Renal cortex interstitium (tissue), 11 donors: ENCODE measurements at regions not wholly inside any gene's neighbourhood (a gene's known extent, or its start where the extent isn't known, plus 50 kb on each side); places are given as distances from the start of the nearest gene placed in this dataset.
A peak's percentile ranks its signal among the peaks of the same experiment; 100 is the strongest.

Source experiments
- DNase-seq, 11 donors: peaks; one replicate each; pipeline ENCODE4 v3.0.0-alpha.2; 2013; ENCODE audit warnings: low read depth in 9 of 11, low spot score in 4 of 11; ENCODE audit errors: extremely low read depth in 1 of 11

GRCh38 chr12:24175929-24176328 is 226.5 kb upstream of the SOX5 start:
- no peak for DNase-seq

GRCh38 chr12:24175284-24175683 is 225.8 kb upstream of the SOX5 start:
- no peak for DNase-seq

- peak in 2 of 11 donors; percentile 19 to 26 for DNase-seq
Measured at GRCh38 chr12:24173067-24173466, 223.6 kb upstream of the SOX5 start.

GRCh38 chr12:24172773-24173066 is 223.2 kb upstream of the SOX5 start:
- DNase-seq, result no peak

- no peak for DNase-seq
Measured at GRCh38 chr12:24172031-24172772, 222.7 kb upstream of the SOX5 start.

GRCh38 chr12:24155042-24155441 is 205.6 kb upstream of the SOX5 start:
- DNase-seq, result no peak

- DNase-seq, result no peak
Measured at GRCh38 chr12:24153079-24153478, 203.6 kb upstream of the SOX5 start.

- no peak for DNase-seq
Measured at GRCh38 chr12:24152270-24152669, 202.8 kb upstream of the SOX5 start.

GRCh38 chr12:24143928-24144327 is 194.5 kb upstream of the SOX5 start:
- DNase-seq, result no peak

DNA sequence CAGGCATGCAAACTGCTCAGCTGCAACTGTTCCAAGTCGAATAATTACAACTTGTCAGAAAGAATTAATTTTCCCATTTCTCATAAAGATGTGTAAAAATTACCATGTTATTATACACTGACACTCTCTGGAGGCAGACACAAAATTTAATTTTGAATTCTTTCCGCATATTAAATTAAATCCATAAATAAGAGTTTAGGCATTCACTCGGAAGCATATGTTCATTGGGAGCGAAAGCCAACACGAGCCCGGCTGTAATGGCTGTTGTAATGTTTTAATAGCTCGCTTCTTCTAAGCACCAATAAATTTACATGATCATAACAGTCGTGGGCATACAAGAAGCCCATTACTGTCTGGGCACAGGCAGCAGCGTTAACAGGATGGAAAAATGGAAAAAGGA is 189.6 kb upstream of the SOX5 start:
- no peak for DNase-seq

DNA sequence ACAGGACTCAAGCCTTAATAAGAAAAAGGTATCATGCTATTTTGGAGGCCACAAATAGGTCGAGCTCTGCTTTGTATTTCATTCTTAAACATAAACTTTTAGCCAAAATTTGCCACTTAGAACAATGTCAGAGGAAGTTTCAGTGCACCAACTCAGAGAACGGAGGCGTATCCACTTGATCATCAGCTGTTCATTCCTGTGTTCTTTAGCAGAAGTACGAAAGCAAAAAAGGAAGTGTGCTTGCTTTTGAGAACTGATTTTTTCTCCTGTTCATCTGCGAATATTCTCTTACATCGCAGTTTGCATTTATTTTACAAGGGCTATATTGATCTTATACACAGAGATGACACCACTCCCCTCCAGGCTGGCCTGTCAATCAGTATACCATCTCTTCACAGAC is 188.6 kb upstream of the SOX5 start:
- DNase-seq, result no peak

DNA sequence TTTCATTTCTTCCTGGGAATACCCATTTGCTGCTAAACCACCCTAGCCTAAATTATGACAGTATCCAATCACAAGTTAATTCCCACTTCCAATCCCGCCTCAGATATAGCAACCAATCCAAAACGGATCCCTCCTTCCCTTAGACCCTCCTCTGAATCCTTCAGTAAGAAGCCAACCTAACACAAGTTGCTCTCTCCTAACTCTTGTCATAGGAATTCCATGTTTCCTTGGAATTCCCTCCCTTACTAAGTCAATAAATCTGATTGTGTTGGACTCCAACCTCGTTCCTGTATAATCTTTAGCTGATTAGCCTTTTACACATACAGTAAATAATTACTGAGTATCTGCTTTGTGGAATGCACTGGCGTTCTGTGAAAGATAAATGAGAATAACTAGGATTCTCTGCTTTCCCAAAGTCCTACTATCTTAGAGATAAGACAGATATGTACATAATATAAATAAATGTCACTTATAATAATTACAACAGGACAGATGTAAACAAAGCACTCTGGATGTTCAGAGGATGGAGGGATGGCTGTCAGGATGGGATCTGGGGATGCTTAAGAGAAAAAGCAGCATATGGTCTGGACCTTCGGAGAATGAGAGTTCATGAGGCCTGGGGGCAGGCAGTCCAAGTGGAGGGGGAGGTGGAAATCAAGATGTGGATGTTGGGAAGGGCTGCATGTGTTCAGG is 185.8 kb upstream of the SOX5 start:
- DNase-seq, result peak in 2 of 11 donors; percentile 13 to 14

DNA sequence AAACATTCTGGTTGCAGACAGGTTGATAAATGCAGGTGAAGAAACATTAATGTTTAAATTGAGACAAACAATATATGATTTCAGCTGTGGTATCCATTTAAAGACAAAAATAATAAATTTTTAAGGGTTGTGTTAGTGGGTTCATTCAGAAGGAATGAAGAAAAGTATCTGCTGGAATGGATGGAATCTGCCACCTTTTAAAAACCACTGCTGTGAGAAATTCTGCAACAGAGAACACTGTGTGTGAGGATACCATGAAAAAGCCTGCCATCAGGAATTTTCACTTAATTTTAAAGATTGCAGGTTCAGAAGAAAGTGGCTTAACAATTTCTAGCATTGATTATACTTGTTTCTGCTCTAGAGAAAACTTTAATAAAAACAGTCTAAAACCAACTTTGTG is 184.6 kb upstream of the SOX5 start:
- DNase-seq, result no peak

DNA sequence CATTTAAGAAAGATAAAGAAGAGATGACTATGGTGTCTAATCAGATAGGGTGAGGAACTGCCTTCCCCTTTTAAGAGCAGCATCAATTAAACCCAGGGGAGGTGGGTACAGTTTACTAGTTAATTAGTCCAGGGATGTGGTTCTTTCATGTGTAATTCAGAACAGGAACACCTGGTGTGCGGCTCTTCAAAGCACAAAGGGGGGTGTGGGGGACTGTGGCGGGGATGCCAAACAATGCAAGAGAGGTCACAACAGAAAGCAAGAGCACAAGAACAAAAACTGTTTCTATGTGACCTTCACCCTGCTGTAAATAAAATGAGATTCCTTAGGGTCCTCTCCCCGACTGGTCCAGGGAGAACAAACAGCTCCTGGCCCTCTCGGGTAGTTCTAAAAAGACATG is 183.9 kb upstream of the SOX5 start:
- peak in 1 of 11 donors; percentile 6 for DNase-seq

- no peak for DNase-seq
Measured at GRCh38 chr12:24127919-24128721, 178.7 kb upstream of the SOX5 start.

GRCh38 chr12:24125280-24125679 is 175.8 kb upstream of the SOX5 start:
- DNase-seq, result no peak

DNA sequence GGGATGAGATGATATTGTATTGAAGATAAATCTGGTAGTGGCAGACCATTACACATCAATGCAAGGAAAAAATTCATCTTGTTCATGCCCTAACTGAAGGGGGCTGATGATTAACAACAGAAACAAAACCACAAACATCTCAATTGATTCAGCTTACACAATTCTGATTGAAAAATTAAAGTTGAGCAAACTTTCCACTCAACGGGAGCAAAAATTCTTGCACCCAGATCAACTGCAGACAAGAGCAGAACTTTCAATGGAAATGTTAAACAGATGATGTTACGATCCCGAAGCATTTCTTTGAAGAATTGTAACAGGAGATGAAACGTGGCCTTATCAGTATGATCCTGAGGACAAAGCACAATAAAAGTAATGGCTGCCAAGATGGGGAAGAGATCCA is 172.4 kb upstream of the SOX5 start:
- DNase-seq, result no peak

GRCh38 chr12:24118668-24119067 is 169.2 kb upstream of the SOX5 start:
- DNase-seq, result no peak

DNA sequence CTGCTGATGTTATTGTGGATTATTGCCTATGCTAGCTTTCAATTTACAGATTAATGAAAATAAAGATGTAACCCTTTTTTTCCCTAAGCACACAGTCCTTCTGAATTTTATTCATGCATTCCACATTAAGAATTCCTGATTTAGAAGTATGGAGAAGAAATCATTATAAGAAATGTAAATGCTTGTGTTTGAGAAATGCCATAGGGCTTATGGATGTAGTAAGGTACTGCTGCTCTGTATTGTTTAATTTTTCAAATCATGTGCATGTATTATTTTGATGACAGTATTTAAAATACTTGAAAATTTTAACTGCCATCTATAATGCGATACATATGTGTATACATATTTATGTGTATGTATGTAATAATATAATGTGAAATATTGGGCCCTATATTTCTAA is 167.1 kb upstream of the SOX5 start:
- no peak for DNase-seq

GRCh38 chr12:24113701-24114100 is 164.2 kb upstream of the SOX5 start:
- no peak for DNase-seq
